ENCODE measurements at regions not wholly inside any gene's neighbourhood (a gene's known extent, or its start where the extent isn't known, plus 50 kb on each side); places are given as distances from the start of the nearest gene placed in this dataset.
A peak's percentile ranks its signal among the peaks of the same experiment; 100 is the strongest.

DNA sequence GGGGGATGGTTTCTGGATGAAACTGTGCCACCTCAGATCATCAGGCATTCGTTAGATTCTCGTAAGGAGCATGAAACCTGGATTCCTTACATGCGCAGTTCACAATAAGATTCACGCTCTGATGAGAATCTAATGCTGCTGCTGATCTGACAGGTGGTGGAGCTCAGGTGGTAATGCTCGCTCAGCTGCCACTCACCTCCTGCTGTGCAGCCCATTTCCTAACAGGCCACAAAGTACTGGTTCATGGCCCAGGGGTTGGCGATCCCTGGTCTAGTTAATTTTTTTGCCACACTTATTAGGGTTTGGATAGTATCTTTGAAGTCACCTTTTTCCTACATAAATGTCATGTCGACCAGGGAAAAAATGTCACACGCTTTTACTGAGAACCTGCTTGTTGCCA, 96.8 kb upstream of the MLIP start:
- H3K36me3 ChIP-seq: no peaks in the 10 kb centered on the region
- H3K27ac ChIP-seq: no peak overlapping the region
- DNase-seq: no peak
- H3K4me1 ChIP-seq: peaks cover 0 to 14% (median 1%) of the 10 kb centered on the region in 4 donors
- H3K27me3 ChIP-seq: no peaks in the 10 kb centered on the region
- no peak for TF ChIP-seq POLR2A (IDR thresholded peaks at IDR 0.05)
- TF ChIP-seq CTCF (IDR thresholded peaks at IDR 0.05): no peak
- no peaks in the 10 kb centered on the region for H3K9me3 ChIP-seq
- H3K4me3 ChIP-seq: no peak overlapping the region

GRCh38 chr6:54017877-54018276, 93.4 kb upstream of the MLIP start:
- H3K27ac ChIP-seq: no peak overlapping the region
- H3K4me3 ChIP-seq: no peak overlapping the region
- peaks cover 0 to 19% (median 0%) of the 10 kb centered on the region in 4 donors for H3K4me1 ChIP-seq
- H3K9me3 ChIP-seq: no peaks in the 10 kb centered on the region
- H3K27me3 ChIP-seq: no peaks in the 10 kb centered on the region
- DNase-seq: no peak
- H3K36me3 ChIP-seq: no peaks in the 10 kb centered on the region
- no peak for TF ChIP-seq POLR2A (IDR thresholded peaks at IDR 0.05)
- TF ChIP-seq CTCF (IDR thresholded peaks at IDR 0.05): no peak

DNA sequence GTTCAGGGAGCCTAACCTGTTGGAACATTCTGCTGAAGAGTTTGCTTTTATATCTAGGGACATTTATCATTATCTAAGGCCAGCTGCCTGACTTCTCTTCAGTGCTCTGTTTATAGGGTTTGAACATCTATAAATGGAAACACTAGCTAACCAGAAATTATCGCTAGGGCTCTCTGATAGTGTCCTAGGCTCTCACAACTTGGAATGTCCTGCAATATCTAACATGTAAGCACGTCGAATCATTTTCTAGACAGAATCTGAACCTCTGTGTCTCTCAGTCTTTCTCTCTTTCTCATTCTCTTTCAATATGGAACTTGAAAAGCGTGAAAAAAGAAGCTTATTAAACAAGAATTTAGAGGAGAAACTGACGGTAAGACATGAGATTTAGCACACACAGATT, 92.5 kb upstream of the MLIP start:
- TF ChIP-seq POLR2A (IDR thresholded peaks at IDR 0.05) (no peak), CTCF (IDR thresholded peaks at IDR 0.05) (no peak)
- no peaks in the 10 kb centered on the region for H3K9me3 ChIP-seq
- H3K27me3 ChIP-seq: no peaks in the 10 kb centered on the region
- no peak for DNase-seq
- no peaks in the 10 kb centered on the region for H3K36me3 ChIP-seq
- H3K4me1 ChIP-seq: peaks cover 0 to 19% (median 0%) of the 10 kb centered on the region in 4 donors
- H3K4me3 ChIP-seq: no peak overlapping the region
- H3K27ac ChIP-seq: no peak overlapping the region

DNA sequence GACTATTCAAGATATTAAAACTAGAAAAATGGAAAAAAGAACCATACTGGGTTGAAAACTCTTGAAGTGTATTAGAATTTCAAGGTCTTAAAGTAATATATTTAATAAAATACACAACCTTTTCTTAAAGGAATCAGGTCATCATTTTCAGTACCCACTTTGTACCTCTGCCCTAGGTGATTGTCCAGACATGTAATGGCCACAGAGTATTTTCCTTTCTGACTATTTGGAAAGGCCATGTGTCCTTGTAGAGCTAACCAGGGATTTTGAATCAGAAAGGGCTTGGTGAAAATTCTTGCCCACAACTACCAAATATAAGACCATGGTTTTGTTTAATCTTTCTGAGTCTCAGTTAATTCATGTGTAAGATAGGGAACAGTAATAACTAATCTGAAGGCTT, 91.4 kb upstream of the MLIP start:
- H3K4me3 ChIP-seq: no peak overlapping the region
- DNase-seq: no peak
- TF ChIP-seq CTCF (IDR thresholded peaks at IDR 0.05) (no peak), POLR2A (IDR thresholded peaks at IDR 0.05) (no peak)
- H3K27me3 ChIP-seq: no peaks in the 10 kb centered on the region
- H3K27ac ChIP-seq: peak overlapping the region in 3 of 4 donors; percentile 35 to 48 (median 44)
- no peaks in the 10 kb centered on the region for H3K36me3 ChIP-seq
- no peaks in the 10 kb centered on the region for H3K9me3 ChIP-seq
- peaks cover 0 to 19% (median 0%) of the 10 kb centered on the region in 4 donors for H3K4me1 ChIP-seq

- DNase-seq: no peak
- TF ChIP-seq POLR2A (IDR thresholded peaks at IDR 0.05): no peak
- TF ChIP-seq CTCF (IDR thresholded peaks at IDR 0.05): no peak
These were observed 90.9 kb upstream of the MLIP start for GRCh38 chr6:54020334-54020733.

More at GRCh38 chr6:54020334-54020733, 90.9 kb upstream of the MLIP start:
- H3K36me3 ChIP-seq: no peaks in the 10 kb centered on the region
- H3K4me1 ChIP-seq: peaks cover 0 to 19% (median 0%) of the 10 kb centered on the region in 4 donors
- H3K27me3 ChIP-seq: no peaks in the 10 kb centered on the region
- peak overlapping the region in 3 of 4 donors; percentile 35 to 73 (median 48) for H3K27ac ChIP-seq
- no peak overlapping the region for H3K4me3 ChIP-seq
- H3K9me3 ChIP-seq: no peaks in the 10 kb centered on the region

Data from Peyer's patch (tissue), 4 donors.